ENCODE measurements at regions not wholly inside any gene's neighbourhood (a gene's known extent, or its start where the extent isn't known, plus 50 kb on each side); places are given as distances from the start of the nearest gene placed in this dataset.

- TF ChIP-seq CTCF (IDR thresholded peaks at IDR 0.05) (no peak), EZH2 (IDR thresholded peaks at IDR 0.05; ENCODE audit: borderline replicate concordance, insufficient read depth, low read depth, low read length, poor library complexity, severe bottlenecking) (no peak)
Observed at GRCh38 chr4:23083391-23083790, 390.7 kb downstream of the GBA3 start.
